ENCODE measurements at regions not wholly inside any gene's neighbourhood (a gene's known extent, or its start where the extent isn't known, plus 50 kb on each side); places are given as distances from the start of the nearest gene placed in this dataset.

DNA sequence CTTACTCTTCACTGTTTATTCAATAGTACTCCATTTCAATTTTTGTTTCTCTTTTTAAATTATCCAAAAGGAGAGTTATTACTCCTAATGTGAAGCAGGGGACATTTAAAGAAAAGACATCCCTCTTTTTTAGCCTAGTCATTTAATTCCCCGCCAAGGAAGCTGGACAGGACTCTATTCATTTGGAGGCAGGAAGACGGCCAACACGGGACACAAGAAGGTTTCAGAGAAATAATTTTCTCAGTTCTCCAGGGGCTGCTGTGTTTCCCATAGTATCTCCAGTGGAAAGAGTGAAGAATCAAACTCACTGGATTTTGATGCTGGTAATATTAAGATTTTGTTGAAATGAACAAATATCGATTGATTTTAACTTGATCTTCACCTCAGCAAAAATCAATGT, 833.7 kb downstream of the ROBO2 start:
- no peak overlapping the region for H3K4me3 Mint-ChIP-seq
- H3K9me3 Mint-ChIP-seq (ENCODE audit: insufficient read depth), result peaks cover 9% of the 10 kb centered on the region
- H3K27ac Mint-ChIP-seq, result no peak overlapping the region
- DNase-seq (no peak), ATAC-seq (no peak)
- H3K36me3 Mint-ChIP-seq (ENCODE audit: low read depth), result no peaks in the 10 kb centered on the region
- ChIA-PET CTCF (no interaction called here), POLR2A (no interaction called here)
- no peaks in the 10 kb centered on the region for H3K27me3 Mint-ChIP-seq (ENCODE audit: low read depth)
- H3K4me1 Mint-ChIP-seq (ENCODE audit: low read depth), result no peaks in the 10 kb centered on the region

DNA sequence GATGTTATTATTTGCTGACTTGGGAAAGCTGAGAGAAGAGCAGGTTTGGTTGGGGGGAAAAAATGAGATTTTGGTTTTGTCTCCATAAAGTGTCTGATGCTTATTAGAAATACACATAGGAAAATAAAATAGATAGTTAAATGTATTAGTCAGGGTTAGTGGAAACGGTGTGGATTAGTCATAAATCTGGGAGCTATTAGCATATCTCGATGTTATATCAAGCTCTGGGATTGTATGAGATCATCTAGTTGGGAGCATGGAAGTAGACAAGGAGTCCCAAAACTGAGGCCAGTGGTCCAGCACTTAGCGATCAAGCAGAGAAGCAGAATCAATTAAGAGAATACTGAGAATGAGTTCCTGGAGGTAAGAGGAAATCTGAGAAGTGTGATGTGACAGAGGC, 845.5 kb downstream of the ROBO2 start:
- H3K36me3 Mint-ChIP-seq (ENCODE audit: low read depth), result no peaks in the 10 kb centered on the region
- H3K27me3 Mint-ChIP-seq (ENCODE audit: low read depth), result no peaks in the 10 kb centered on the region
- ChIA-PET CTCF (no interaction called here), POLR2A (no interaction called here)
- H3K27ac Mint-ChIP-seq, result no peak overlapping the region
- H3K9me3 Mint-ChIP-seq (ENCODE audit: insufficient read depth), result peaks cover 6% of the 10 kb centered on the region
- no peaks in the 10 kb centered on the region for H3K4me1 Mint-ChIP-seq (ENCODE audit: low read depth)
- no peak overlapping the region for H3K4me3 Mint-ChIP-seq
- ATAC-seq (no peak), DNase-seq (no peak)

DNA sequence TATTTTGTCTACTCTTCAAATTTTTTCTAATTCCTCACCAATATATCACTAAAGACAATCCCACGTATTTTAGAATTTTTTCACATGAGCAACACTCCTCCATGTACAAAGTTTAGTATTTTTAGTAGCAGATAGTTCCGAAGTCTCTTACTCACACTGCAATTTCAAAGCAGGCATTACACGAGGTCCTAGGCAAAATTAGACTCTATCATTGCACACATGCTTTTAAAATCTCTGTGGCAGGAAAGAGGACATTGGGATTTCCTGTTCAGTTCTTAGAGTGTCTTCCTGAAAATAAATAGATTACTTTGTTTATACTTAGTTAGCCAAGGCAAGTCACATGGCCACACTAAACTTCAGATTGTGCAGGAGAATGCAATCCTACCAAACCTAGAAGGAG, 847.7 kb downstream of the ROBO2 start:
- Mint-ChIP-seq H3K4me3 (no peak overlapping the region), H3K36me3 (ENCODE audit: low read depth) (no peaks in the 10 kb centered on the region), H3K4me1 (ENCODE audit: low read depth) (no peaks in the 10 kb centered on the region), H3K9me3 (ENCODE audit: insufficient read depth) (peaks cover 6% of the 10 kb centered on the region), H3K27me3 (ENCODE audit: low read depth) (no peaks in the 10 kb centered on the region), H3K27ac (no peak overlapping the region)
- no peak for DNase-seq
- ChIA-PET CTCF (no interaction called here), POLR2A (no interaction called here)
- ATAC-seq, result no peak

DNA sequence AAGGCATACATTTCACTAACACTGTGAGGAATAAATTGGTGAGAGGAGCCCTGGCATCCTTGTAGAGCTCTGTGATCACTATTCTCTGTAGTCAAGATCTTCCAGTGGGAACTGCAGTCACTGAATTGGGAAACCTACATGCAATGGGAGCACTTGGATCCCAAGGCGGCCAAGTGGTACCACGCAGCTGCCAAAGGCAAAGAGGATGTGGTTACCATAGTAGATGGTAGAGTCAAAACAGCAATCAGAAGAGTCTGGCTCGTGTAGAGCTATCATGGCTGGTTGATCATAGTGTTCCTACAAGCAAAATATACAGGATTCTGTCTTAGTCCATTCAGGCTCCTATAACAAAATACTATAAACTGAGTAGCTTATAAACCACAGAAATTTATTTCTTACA, 849.7 kb downstream of the ROBO2 start:
- Mint-ChIP-seq H3K27ac (no peak overlapping the region), H3K36me3 (ENCODE audit: low read depth) (no peaks in the 10 kb centered on the region), H3K9me3 (ENCODE audit: insufficient read depth) (peaks cover 6% of the 10 kb centered on the region), H3K4me1 (ENCODE audit: low read depth) (no peaks in the 10 kb centered on the region), H3K4me3 (no peak overlapping the region), H3K27me3 (ENCODE audit: low read depth) (no peaks in the 10 kb centered on the region)
- ChIA-PET CTCF (no interaction called here), POLR2A (no interaction called here)
- DNase-seq (no peak), ATAC-seq (no peak)

DNA sequence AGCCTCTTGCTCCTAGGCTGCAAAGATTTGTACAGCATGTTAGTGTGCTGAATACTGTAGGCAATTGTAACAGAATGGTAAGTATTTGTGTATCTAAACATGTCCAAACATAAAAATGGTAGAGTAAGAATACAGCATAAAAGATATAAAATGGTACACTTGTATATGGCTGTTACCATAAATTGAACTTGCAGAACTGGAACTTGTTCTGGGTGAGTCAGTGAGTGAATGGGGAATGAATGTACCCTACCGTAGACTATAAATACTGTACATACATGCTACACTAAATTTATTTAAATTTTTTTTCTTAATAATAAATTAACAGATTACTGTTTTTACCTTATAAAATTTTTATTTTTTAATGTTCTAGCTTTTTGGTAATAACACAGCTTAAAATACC, 858.7 kb downstream of the ROBO2 start:
- Mint-ChIP-seq H3K9me3 (ENCODE audit: insufficient read depth) (peaks cover 6% of the 10 kb centered on the region), H3K4me1 (ENCODE audit: low read depth) (no peaks in the 10 kb centered on the region), H3K27me3 (ENCODE audit: low read depth) (no peaks in the 10 kb centered on the region), H3K36me3 (ENCODE audit: low read depth) (no peaks in the 10 kb centered on the region), H3K27ac (no peak overlapping the region), H3K4me3 (no peak overlapping the region)
- ATAC-seq, result no peak
- ChIA-PET POLR2A (no interaction called here), CTCF (no interaction called here)
- no peak for DNase-seq

DNA sequence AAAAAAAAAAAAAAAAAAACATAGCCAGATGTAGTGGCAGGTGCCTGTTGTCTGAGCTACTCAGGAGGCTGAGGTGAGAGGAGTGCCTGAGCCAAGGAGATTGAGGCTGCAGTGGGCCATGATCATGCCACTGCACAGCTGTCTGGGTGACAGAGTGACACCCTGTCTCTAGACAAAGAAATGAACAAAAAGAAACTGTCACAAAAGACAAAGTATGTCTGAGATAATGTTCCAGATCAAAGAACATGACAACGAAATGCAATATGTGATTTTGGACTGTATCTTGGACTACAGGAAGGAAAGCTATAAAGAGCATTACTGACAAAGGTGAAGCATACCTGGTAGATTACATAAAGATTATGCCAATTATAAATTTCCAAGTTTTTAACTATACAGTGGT, 862.8 kb downstream of the ROBO2 start:
- no peak overlapping the region for H3K4me3 Mint-ChIP-seq
- DNase-seq (no peak), ATAC-seq (no peak)
- H3K36me3 Mint-ChIP-seq (ENCODE audit: low read depth), result no peaks in the 10 kb centered on the region
- H3K4me1 Mint-ChIP-seq (ENCODE audit: low read depth), result no peaks in the 10 kb centered on the region
- CTCF ChIA-PET, result no interaction called here
- peaks cover 10% of the 10 kb centered on the region for H3K9me3 Mint-ChIP-seq (ENCODE audit: insufficient read depth)
- no peak overlapping the region for H3K27ac Mint-ChIP-seq
- POLR2A ChIA-PET, result interaction anchor here (0.7 kb wide), 1 partner anchor 38 kb away, joined by 3 read pairs; no protein-coding TSS in a partner anchor
- no peaks in the 10 kb centered on the region for H3K27me3 Mint-ChIP-seq (ENCODE audit: low read depth)

DNA sequence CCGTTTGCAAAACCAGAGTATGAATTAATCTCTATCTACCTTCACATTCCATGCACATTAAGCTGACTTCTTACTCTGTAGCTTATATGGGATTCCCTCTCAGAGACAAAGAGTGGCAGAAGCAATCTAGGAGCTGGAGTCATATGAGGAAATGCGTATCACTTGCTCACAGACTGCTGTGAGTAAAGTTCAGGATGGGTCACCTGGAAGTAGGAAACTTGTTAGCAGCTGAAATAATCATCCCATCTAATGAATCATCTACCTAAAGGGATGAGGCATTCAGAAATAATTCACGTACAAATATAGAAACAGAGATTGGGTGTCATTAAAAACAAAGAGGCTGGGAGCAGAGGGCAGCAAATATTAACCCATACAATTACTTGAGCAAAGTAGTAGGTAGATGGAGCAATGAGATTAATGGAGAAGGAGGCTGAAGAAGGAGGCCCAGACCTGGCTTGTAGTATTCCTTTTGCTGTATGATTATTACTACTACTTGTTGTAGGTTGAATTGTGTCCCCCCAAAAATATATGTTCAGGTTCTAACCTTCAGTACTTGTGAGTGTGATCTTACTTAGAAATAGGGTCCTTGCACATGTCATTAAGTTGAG, 866.3 kb downstream of the ROBO2 start:
- DNase-seq (no peak), ATAC-seq (no peak)
- ChIA-PET CTCF (no interaction called here), POLR2A (no interaction called here)
- no peaks in the 10 kb centered on the region for H3K4me1 Mint-ChIP-seq (ENCODE audit: low read depth)
- peaks cover 6% of the 10 kb centered on the region for H3K9me3 Mint-ChIP-seq (ENCODE audit: insufficient read depth)
- no peaks in the 10 kb centered on the region for H3K36me3 Mint-ChIP-seq (ENCODE audit: low read depth)
- no peak overlapping the region for H3K4me3 Mint-ChIP-seq
- no peaks in the 10 kb centered on the region for H3K27me3 Mint-ChIP-seq (ENCODE audit: low read depth)
- no peak overlapping the region for H3K27ac Mint-ChIP-seq

DNA sequence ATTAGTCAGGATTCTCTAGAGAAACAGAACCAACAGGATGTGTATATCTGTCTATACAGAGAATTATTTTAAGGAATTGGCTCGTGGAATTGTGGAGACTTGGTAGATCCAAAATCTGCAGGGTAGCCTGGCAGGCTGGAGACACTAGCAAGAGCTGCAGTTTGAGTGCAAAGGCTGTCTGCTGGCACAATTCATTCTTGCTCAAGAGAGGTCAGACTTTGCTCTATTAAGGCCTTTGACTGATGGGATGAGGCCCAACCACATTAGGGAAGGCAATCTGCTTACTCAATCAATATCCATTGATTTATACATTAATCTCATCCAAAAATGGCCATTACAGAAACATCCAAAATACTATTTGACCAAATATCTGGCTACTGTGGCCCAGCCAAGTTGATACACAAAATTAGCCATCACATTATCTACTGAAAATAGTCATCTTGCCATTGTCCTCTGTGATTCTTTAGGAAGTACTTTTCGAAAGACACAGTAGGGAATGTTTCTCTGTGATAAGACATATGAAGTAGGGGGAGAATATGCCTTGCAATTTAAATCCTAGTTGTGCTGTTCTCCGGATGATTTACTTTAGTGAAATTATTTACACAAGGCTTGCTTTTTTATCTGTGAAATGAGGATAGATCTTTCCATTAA, 873.8 kb downstream of the ROBO2 start:
- POLR2A ChIA-PET, result no interaction called here
- CTCF ChIA-PET, result no interaction called here
- no peak overlapping the region for H3K4me3 Mint-ChIP-seq
- H3K27me3 Mint-ChIP-seq (ENCODE audit: low read depth), result no peaks in the 10 kb centered on the region
- H3K36me3 Mint-ChIP-seq (ENCODE audit: low read depth), result no peaks in the 10 kb centered on the region
- no peak overlapping the region for H3K27ac Mint-ChIP-seq
- DNase-seq (no peak), ATAC-seq (no peak)
- H3K9me3 Mint-ChIP-seq (ENCODE audit: insufficient read depth), result peaks cover 8% of the 10 kb centered on the region
- H3K4me1 Mint-ChIP-seq (ENCODE audit: low read depth), result no peaks in the 10 kb centered on the region

DNA sequence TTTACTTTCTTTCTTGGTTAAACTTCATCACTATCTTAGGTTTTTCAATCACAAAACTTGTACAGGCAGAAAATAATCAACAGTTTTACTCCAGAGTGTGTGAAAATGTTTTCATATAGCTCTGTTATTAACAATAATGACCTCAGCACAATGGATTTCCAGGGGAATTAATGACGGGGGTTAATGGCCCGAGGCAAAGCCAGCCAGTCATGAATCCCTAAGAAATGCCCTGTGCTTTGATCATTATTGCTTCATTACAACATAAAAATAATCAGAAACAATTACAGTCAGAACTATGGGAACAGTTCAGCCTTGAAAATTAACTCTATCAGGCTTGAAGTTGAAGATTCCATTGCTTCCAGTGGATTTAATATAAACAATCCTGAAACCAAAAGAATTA, 875.4 kb downstream of the ROBO2 start:
- peaks cover 8% of the 10 kb centered on the region for H3K9me3 Mint-ChIP-seq (ENCODE audit: insufficient read depth)

DNA sequence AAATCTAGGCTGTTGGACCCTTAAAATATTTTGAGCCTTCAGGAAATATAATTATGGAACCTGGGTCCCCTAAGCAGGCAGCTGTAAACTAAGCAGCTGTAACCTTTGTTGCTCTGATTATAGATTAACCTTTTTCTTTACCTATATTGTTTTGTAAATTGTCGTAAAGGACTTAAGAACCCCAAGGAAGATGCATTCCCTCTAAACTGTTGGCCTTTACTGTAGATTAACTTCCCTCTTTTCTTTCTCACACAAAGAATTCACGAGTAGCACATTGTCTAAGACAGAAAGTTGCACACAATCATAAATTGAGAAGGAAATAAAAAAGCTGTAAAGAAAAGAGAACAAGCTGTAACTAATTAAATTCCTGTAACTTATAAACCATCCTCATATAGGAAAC, 877.3 kb downstream of the ROBO2 start:
- no peaks in the 10 kb centered on the region for H3K4me1 Mint-ChIP-seq (ENCODE audit: low read depth)
- H3K9me3 Mint-ChIP-seq (ENCODE audit: insufficient read depth), result peaks cover 12% of the 10 kb centered on the region
- no peak overlapping the region for H3K27ac Mint-ChIP-seq
- ATAC-seq, result no peak
- no peaks in the 10 kb centered on the region for H3K36me3 Mint-ChIP-seq (ENCODE audit: low read depth)
- CTCF ChIA-PET, result no interaction called here
- H3K4me3 Mint-ChIP-seq, result no peak overlapping the region
- POLR2A ChIA-PET, result no interaction called here
- no peaks in the 10 kb centered on the region for H3K27me3 Mint-ChIP-seq (ENCODE audit: low read depth)
- DNase-seq, result no peak

More for the DNA sequence above, 875.4 kb downstream of the ROBO2 start:
- ATAC-seq (no peak), DNase-seq (no peak)
- H3K36me3 Mint-ChIP-seq (ENCODE audit: low read depth), result no peaks in the 10 kb centered on the region
- no peaks in the 10 kb centered on the region for H3K27me3 Mint-ChIP-seq (ENCODE audit: low read depth)
- no peak overlapping the region for H3K4me3 Mint-ChIP-seq
- ChIA-PET CTCF (no interaction called here), POLR2A (no interaction called here)
- no peaks in the 10 kb centered on the region for H3K4me1 Mint-ChIP-seq (ENCODE audit: low read depth)
- H3K27ac Mint-ChIP-seq, result no peak overlapping the region

DNA sequence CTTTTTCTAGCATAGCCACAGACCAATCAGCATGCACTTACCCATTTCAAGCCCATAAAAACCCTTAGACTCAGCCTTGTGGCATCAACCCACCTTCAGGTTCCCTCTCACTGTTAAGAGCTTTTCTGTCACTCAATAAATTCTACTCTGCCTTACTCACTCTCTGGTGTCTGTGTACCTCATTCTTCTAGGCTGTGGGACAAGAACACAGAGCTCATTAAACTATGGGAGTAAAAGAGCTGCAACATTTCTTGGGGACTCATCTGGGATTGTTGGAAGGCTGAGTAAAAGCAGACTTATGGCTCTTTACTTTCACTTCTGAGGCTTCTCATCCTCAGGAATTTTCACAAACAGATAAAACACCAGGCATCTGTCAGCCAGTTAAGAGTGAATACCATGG, 879.3 kb downstream of the ROBO2 start:
- H3K4me1 Mint-ChIP-seq (ENCODE audit: low read depth), result no peaks in the 10 kb centered on the region
- ChIA-PET POLR2A (no interaction called here), CTCF (no interaction called here)
- no peak overlapping the region for H3K4me3 Mint-ChIP-seq
- H3K27ac Mint-ChIP-seq, result no peak overlapping the region
- ATAC-seq (no peak), DNase-seq (no peak)
- H3K9me3 Mint-ChIP-seq (ENCODE audit: insufficient read depth), result peaks cover 14% of the 10 kb centered on the region
- H3K27me3 Mint-ChIP-seq (ENCODE audit: low read depth), result no peaks in the 10 kb centered on the region
- no peaks in the 10 kb centered on the region for H3K36me3 Mint-ChIP-seq (ENCODE audit: low read depth)

DNA sequence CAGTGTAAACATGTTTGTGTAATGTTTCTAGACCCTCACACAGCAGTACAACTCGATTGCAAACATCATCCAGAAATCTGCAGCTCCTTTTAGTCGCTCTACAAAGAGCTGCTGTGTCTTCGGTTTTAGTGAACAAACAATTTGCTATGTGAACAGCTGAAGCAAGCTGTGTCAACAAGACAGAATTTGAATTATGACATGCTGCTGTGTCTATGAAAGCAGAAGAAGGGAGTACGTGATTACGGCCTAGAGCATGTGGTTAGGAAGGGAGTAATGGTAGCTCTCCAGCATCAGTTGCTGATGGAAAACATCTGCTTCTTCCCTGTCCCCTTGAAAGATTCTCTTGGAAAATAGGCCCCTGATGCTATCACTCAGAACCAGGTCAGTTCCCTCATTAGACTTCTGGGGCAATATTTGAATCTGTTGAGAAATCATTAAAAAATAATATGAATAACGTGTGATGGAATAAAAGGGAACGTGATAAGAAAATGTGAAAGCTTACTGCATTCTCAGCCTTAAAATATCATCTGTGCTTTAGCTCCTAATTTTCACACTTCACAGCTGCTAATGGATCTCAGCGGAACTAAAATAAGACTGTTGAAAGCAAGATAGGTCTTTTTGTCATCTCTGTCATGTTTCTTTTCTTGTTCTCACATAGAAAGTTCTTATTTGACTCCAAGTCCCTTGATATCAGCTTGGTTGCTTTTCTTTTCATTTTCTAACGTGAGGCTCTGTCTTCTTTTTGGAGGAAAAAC, 891.5 kb downstream of the ROBO2 start:
- Mint-ChIP-seq H3K36me3 (ENCODE audit: low read depth) (no peaks in the 10 kb centered on the region), H3K4me1 (ENCODE audit: low read depth) (no peaks in the 10 kb centered on the region), H3K9me3 (ENCODE audit: insufficient read depth) (peaks cover 4% of the 10 kb centered on the region), H3K27me3 (ENCODE audit: low read depth) (no peaks in the 10 kb centered on the region), H3K4me3 (no peak overlapping the region), H3K27ac (no peak overlapping the region)
- DNase-seq (no peak), ATAC-seq (no peak)
- POLR2A ChIA-PET, result no interaction called here
- CTCF ChIA-PET, result no interaction called here

DNA sequence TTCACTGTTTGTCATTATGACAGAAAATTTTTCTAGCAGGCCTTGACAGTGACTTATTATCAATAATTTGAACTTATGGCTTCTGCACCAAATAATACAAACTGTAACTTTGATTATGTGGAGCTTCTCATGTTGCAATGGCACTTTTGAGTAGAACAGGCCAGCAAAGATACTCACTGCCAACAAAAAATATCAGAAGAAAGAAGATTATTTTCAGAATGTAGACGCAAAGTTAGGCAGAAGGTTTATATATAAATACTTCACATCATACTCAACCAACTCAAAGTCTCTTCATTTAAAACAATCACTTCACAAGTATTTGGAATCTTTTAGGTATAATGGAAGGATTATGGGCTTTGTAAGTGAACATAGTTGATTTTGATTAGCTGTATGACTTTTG, 893.0 kb downstream of the ROBO2 start:
- DNase-seq (no peak), ATAC-seq (no peak)
- CTCF ChIA-PET, result no interaction called here
- Mint-ChIP-seq H3K4me1 (ENCODE audit: low read depth) (no peaks in the 10 kb centered on the region), H3K36me3 (ENCODE audit: low read depth) (no peaks in the 10 kb centered on the region), H3K4me3 (no peak overlapping the region), H3K27ac (no peak overlapping the region), H3K27me3 (ENCODE audit: low read depth) (no peaks in the 10 kb centered on the region), H3K9me3 (ENCODE audit: insufficient read depth) (peaks cover 4% of the 10 kb centered on the region)
- POLR2A ChIA-PET, result no interaction called here

Data from activated CD8-positive, alpha-beta T cell treated with anti-CD3 and anti-CD28 coated beads, Interleukin-2, amount 10 ng/mL, durations not matched to agents 7 days and 5 days (primary cell).